PC-3 (cell line): ENCODE measurements at regions not wholly inside any gene's neighbourhood (a gene's known extent, or its start where the extent isn't known, plus 50 kb on each side); places are given as distances from the start of the nearest gene placed in this dataset.

Experiments
- ATAC-seq: fragments of 200-7000 bp; cut with Tn5 transposase; 2 replicates; pipeline ENCODE4 v1.9.1; 2020; ENCODE audit warnings: mild to moderate bottlenecking, moderate library complexity
- BruUV-seq: library from RNA; stranded (reverse); fragments of 400-500 nt; replicated peaks from 2 replicates; lab custom pipeline; 2021; lab: Mats Ljungman, UMichigan
- CTCF ChIA-PET: fragments of 300-600 bp; sonication (Branson Sonifier 250); formaldehyde crosslinking; loops from one replicate; lab custom pipeline; 2022; ENCODE audit warnings: antibody characterized with exemption; lab: Charles Lee
- POLR2A ChIA-PET: fragments of 300-600 bp; sonication (Branson Sonifier 250); formaldehyde crosslinking; loops from one replicate; lab custom pipeline; 2022; ENCODE audit warnings: antibody characterized with exemption; ENCODE audit not compliant: unreplicated experiment; lab: Charles Lee
- DNase-seq: peaks from one replicate; pipeline ENCODE4 v3.0.0-alpha.2; 2015
- H2AFZ ChIP-seq: fragments of 300-600 bp; sonication (generic); 2 replicates; pipeline ENCODE4 v1.6.0; 2016; ENCODE audit warnings: antibody characterized with exemption, low read length
- H3F3A ChIP-seq: fragments of 300-600 bp; sonication (generic); one replicate; pipeline ENCODE4 v1.6.0; 2017; ENCODE audit warnings: antibody characterized with exemption, low read length, control low read depth, mild to moderate bottlenecking; ENCODE audit not compliant: unreplicated experiment
- H3K27ac ChIP-seq: fragments of 300-600 bp; sonication (generic); 2 replicates; pipeline ENCODE4 v1.5.1; 2016; ENCODE audit warnings: mild to moderate bottlenecking, low read length
- H3K27me3 ChIP-seq: fragments of 300-600 bp; sonication (generic); 2 replicates; pipeline ENCODE4 v1.6.1; 2016; ENCODE audit warnings: low read length, mixed read lengths
- H3K36me3 ChIP-seq: fragments of 300-600 bp; sonication (generic); 2 replicates; pipeline ENCODE4 v1.6.1; 2016; ENCODE audit warnings: low read depth, mixed run types, low read length, mixed read lengths
- H3K4me1 ChIP-seq: fragments of 300-600 bp; sonication (generic); 2 replicates; pipeline ENCODE4 v1.5.1; 2016; ENCODE audit warnings: low read length; ENCODE audit not compliant: insufficient read depth
- H3K4me2 ChIP-seq: fragments of 300-600 bp; sonication (generic); 2 replicates; pipeline ENCODE4 v1.6.0; 2016; ENCODE audit warnings: low read length
- H3K4me3 ChIP-seq: fragments of 300-600 bp; sonication (generic); 2 replicates; pipeline ENCODE4 v1.5.1; 2016; ENCODE audit warnings: mild to moderate bottlenecking, low read length, mixed read lengths
- H3K79me2 ChIP-seq: fragments of 300-600 bp; sonication (generic); 2 replicates; pipeline ENCODE4 v1.6.1; 2017; ENCODE audit warnings: low read length, mixed read lengths
- H3K9ac ChIP-seq: fragments of 300-600 bp; sonication (generic); 2 replicates; pipeline ENCODE4 v1.6.0; 2016; ENCODE audit warnings: mild to moderate bottlenecking, low read length
- H3K9me2 ChIP-seq: fragments of 300-600 bp; sonication (generic); replicated peaks from 2 replicates; pipeline ENCODE4 v1.6.1; 2016; ENCODE audit warnings: mixed run types, low read length, mixed read lengths
- H3K9me3 ChIP-seq: fragments of 300-600 bp; sonication (generic); 2 replicates; pipeline ENCODE4 v1.6.1; 2016; ENCODE audit warnings: low read length, mixed read lengths
- H4K20me1 ChIP-seq: fragments of 300-600 bp; sonication (generic); 2 replicates; pipeline ENCODE4 v1.6.1; 2016; ENCODE audit warnings: low read length, mixed read lengths
- EZH2 ChIP-seq: fragments of 300-600 bp; sonication (generic); IDR thresholded peaks from one replicate; pipeline ENCODE4 v1.6.1; 2017; ENCODE audit warnings: antibody characterized with exemption, mild to moderate bottlenecking, low read length; ENCODE audit not compliant: unreplicated experiment
- EZH2phosphoT487 ChIP-seq: fragments of 300-600 bp; sonication (generic); IDR thresholded peaks from 2 replicates; pipeline ENCODE4 v1.6.1; 2018; ENCODE audit warnings: mild to moderate bottlenecking, antibody characterized with exemption, low read length, borderline replicate concordance
- intact Hi-C: fragments of 100-400 bp; cut with micrococcal nuclease; formaldehyde crosslinking; loops from 2 replicates; pipeline ENCODE4 v1.9.0; 2023
- TF ChIP-seq, protein P1 (sequence below): fragments of 300-600 bp; sonication (generic); conservative IDR thresholded peaks from 2 replicates; pipeline ENCODE4 v1.5.1; 2017; ENCODE audit warnings: antibody characterized with exemption, low read depth, mild to moderate bottlenecking, low read length

DNA sequence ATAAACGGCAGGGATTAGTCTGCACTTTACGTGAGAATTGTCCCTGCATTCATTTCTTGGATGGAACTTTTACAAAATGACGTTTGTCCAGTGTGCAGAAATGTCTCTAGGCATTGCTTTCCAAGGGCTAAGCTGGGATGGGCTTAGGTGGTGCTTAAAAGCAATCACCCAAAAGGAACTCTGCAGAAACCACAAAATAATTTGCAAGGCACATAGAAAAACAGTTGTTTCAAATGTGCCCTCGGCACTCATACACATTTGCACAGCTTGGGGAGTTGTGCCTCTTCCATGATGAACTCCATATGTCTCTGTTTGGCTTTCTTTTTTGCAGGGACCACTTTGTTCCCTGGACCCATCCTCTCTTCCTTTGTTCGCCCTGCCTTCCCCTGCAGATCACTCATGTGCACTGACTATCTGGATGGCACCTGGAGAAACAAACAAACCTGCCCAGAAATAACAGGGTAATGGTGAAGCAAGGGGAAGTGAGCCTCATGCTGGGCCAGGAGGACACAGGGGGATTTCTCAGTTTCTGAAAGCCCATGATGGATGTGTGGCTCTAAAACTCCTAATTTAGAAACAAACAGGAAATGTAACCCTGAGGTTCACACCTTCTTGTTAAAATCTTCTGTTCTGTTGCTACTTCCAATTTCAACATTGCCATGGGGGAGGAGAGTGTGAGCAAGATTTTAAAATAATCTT is 150.2 kb downstream of the SNX19 start:
- no peaks in the 10 kb centered on the region for H3K36me3 ChIP-seq
- peaks cover 8% of the 10 kb centered on the region; the same call in 1 of the 2 replicates for H3K4me1 ChIP-seq
- intact Hi-C loops = no loop called here
- no peak overlapping the region for H3K27ac ChIP-seq
- H3K9me2 ChIP-seq = no peaks in the 10 kb centered on the region
- BruUV-seq = no TSS peak
- H4K20me1 ChIP-seq = no peaks in the 10 kb centered on the region
- no peak overlapping the region for H3K4me3 ChIP-seq
- H3K9me3 ChIP-seq = 0 out of 2 replicates have a peak, but pooled peaks cover 3% of the 10 kb centered on the region
- H3K79me2 ChIP-seq = no peaks in the 10 kb centered on the region
- no peak for DNase-seq
- no peak overlapping the region for H3K9ac ChIP-seq
- ChIA-PET POLR2A (no interaction called here), CTCF (no interaction called here)
- H2AFZ ChIP-seq = no peak overlapping the region
- TF ChIP-seq, protein P1, sequence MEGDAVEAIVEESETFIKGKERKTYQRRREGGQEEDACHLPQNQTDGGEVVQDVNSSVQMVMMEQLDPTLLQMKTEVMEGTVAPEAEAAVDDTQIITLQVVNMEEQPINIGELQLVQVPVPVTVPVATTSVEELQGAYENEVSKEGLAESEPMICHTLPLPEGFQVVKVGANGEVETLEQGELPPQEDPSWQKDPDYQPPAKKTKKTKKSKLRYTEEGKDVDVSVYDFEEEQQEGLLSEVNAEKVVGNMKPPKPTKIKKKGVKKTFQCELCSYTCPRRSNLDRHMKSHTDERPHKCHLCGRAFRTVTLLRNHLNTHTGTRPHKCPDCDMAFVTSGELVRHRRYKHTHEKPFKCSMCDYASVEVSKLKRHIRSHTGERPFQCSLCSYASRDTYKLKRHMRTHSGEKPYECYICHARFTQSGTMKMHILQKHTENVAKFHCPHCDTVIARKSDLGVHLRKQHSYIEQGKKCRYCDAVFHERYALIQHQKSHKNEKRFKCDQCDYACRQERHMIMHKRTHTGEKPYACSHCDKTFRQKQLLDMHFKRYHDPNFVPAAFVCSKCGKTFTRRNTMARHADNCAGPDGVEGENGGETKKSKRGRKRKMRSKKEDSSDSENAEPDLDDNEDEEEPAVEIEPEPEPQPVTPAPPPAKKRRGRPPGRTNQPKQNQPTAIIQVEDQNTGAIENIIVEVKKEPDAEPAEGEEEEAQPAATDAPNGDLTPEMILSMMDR = no peak
- TF ChIP-seq EZH2phosphoT487 (no peak), EZH2 (no peak)
- H3F3A ChIP-seq = no peaks in the 10 kb centered on the region
- no peak for ATAC-seq
- H3K27me3 ChIP-seq = no peaks in the 10 kb centered on the region
- H3K4me2 ChIP-seq = no peak overlapping the region

GRCh38 chr11:130766650-130767565 is 149.4 kb downstream of the SNX19 start:
- no peaks in the 10 kb centered on the region for H3K79me2 ChIP-seq
- no peaks in the 10 kb centered on the region for H3K36me3 ChIP-seq
- H3F3A ChIP-seq = no peaks in the 10 kb centered on the region
- ChIA-PET CTCF (no interaction called here), POLR2A (no interaction called here)
- no peak overlapping the region for H3K9ac ChIP-seq
- no peaks in the 10 kb centered on the region for H3K27me3 ChIP-seq
- no peaks in the 10 kb centered on the region for H4K20me1 ChIP-seq
- TF ChIP-seq, protein P1 = no peak
- TF ChIP-seq EZH2 = no peak
- TF ChIP-seq EZH2phosphoT487 = no peak
- H3K4me2 ChIP-seq = no peak overlapping the region
- BruUV-seq = no TSS peak
- ATAC-seq (no peak), DNase-seq (no peak)
- H3K4me3 ChIP-seq = no peak overlapping the region
- peaks cover 11% of the 10 kb centered on the region for H3K4me1 ChIP-seq
- no peak overlapping the region for H2AFZ ChIP-seq
- intact Hi-C loops = no loop called here
- H3K9me2 ChIP-seq = no peaks in the 10 kb centered on the region
- 0 out of 2 replicates have a peak, but pooled peaks cover 3% of the 10 kb centered on the region for H3K9me3 ChIP-seq
- H3K27ac ChIP-seq = no peak overlapping the region
